HG03159 (cell line): ENCODE measurements at regions not wholly inside any gene's neighbourhood (a gene's known extent, or its start where the extent isn't known, plus 50 kb on each side); places are given as distances from the start of the nearest gene placed in this dataset.

Experiments
- ATAC-seq: cut with Tn5 transposase; IDR thresholded peaks from one replicate; pipeline ENCODE4 v1.9.1; 2021; ENCODE audit warnings: mild to moderate bottlenecking, moderate library complexity; ENCODE audit not compliant: unreplicated experiment

GRCh38 chr6:121020656-121021055 lies 313.6 kb downstream of the TBC1D32 start:
- ATAC-seq: no peak

GRCh38 chr6:121008553-121008952 lies 325.7 kb downstream of the TBC1D32 start:
- ATAC-seq: no peak

DNA sequence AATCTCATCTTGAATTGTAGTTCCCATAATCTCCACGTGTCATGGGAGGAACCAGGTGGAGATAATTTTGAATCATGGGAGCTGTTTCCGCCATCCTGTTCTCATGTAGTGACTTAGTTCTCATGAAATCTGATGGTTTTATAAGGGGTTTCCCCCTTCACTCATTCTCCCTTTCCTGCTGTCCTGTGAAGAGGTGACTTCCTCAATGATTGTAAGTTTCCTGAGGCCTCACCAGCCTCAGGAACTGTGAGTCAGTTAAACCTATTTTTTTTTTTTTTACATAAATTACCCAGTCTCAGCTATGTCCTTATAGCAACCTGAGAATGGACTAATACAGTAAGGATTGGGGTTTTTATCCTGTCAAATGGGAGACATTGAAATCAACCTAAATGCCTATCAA lies 328.3 kb downstream of the TBC1D32 start:
- no peak for ATAC-seq

DNA sequence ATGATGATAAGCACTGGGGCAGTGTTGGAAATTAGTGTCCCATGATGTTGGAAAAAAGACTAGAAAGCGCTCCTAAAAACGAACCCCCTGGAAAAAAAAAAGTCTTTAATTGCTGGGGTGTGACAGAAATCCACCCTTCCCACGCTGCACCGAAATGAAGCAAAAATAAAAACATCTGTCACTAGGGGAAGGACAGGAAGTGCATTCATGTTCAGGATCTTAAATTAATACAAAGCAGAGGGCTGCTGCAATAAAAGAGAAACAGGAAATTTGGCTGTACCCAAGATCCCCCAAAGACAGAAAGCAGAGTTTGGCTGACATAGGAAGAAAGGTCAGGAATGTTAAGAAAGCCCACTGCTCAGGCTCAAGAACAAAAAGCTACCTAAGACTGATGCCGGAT lies 333.9 kb downstream of the TBC1D32 start:
- no peak for ATAC-seq

GRCh38 chr6:120996340-120996739 lies 337.9 kb downstream of the TBC1D32 start:
- ATAC-seq: no peak

DNA sequence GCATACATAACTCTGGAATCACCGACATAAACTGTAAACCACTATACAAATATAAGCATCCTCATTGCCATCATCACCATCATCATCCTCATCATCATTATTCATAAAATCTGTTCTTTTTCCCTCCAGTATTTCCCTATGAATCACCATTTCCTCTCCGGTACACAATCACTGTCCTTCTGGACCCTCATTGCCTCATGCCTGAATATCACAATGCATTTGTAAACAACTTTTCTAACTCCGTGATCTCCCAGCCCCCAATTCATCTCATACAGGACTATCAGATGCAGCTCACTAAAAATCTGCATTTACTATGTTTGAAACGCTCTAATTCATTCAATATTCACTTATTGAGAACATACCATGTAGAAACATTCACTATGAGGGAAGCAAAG lies 339.7 kb downstream of the TBC1D32 start:
- no peak for ATAC-seq

GRCh38 chr6:120993929-120994572 lies 340.2 kb downstream of the TBC1D32 start:
- ATAC-seq: no peak

- ATAC-seq: no peak
Observed at GRCh38 chr6:120992257-120992656, 342.0 kb downstream of the TBC1D32 start.

DNA sequence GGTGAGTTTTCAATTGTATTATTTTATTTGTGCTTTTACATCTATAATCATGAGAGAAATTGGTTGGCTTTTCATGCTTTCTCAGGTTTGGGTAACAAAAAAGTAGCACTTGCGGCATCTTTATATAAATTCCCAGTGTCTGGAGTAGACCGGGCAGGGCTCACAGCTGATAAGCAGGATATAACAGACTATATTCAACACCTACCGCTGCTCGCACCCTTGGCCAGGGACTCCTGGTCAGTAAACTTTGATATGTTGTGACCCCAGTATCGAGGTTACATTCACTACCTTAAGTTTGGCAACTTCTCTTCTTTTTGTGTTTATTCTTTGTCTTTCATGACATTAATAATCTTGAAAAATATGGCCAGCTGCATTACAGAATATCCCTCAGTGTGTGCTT lies 343.4 kb downstream of the TBC1D32 start:
- no peak for ATAC-seq

GRCh38 chr6:120981835-120982234 lies 352.4 kb downstream of the TBC1D32 start:
- ATAC-seq: no peak

DNA sequence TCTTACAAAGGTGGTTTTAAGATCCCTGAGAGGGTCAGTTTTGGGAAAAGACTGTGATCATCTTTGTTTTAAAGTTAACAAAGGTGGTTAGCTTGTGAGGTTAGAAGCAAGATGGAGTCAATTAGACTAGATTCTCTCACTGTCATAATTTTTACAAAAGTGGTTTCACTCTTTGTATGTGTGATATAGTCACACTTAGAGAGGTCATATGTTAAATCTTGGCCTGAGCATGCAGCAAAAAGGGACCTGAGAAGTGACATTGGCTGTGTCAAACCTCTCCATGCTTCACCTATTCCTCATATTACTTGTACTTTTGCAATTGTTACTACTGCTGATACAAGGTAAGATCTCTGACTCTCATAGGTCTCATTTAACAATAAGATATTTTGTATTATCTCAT lies 368.0 kb downstream of the TBC1D32 start:
- peak; percentile 53 for ATAC-seq

DNA sequence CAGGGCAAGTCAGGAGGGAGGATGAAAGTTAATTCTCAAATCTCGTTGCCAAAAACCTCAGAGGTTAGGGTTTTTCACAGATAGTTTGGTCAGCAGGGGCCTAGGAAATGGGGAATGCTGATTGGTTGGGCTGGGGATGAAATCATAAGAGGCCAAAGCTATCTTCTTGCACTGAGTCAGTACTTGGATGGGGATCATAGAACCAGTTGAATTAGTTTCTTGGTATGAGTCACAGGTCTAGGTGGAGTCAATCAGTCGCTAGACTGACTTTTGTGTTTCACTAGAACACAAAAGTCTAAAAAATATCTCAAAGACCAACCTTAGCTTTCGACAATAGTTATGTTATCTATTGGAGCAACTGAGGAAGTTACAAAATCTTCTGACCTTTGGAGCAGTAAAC lies 368.5 kb downstream of the TBC1D32 start:
- ATAC-seq: peak; percentile 62

DNA sequence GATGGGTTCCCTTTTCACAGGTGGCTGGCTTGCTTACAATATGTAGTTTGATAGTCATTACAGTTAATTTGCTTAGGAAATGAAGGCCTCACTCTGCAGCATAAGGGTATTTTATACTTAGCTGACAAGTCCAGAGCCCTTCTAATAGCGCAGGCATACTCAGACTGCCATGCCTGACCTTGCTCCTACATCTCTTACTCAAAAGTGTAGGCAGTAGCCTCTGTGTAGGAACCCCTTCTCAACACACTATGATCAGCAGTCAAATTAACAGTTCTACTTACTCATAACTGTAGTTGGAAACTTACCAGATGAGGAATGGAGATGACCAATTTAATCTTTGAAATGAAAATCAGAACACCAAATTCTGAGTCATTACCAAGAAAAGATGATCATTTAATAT lies 373.5 kb downstream of the TBC1D32 start:
- ATAC-seq: no peak

GRCh38 chr6:120954111-120954510 lies 380.2 kb downstream of the TBC1D32 start:
- no peak for ATAC-seq

DNA sequence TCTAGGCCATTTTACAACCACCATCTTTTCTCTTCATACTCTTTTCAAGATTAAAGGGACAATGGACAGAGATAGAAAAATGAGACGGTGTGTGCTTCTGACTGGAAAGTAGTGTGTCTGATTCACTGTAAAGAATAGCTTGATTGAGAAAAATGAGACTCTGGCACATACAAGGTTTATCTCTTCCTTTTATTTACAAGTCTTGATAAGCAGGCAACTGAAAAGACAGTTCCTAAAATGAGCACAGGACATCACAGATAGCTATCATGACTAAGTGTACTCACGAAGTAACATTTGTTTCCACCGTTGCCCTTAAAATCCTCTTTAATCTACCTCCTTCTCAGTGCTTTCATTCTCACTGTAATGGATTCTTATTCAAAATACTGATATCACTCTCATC lies 383.0 kb downstream of the TBC1D32 start:
- no peak for ATAC-seq

DNA sequence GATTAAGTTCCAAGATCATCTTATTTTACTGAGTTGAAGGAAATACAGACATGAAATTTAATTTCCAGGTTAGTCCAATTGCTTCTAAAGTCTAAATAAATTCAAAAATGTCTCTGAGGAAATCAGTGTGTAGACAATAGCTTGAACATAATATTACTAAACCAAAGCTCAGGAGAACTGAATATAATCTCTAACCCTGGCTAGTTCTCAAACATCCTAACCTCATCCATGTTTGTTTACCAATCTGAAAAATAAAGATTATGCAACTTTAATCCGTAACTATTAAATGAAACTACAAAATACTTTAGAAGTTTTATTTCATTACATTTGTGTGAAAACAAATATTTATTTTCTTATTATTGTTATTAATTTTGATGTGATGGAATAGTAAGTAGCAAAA lies 387.2 kb downstream of the TBC1D32 start:
- ATAC-seq: no peak

- ATAC-seq: peak; percentile 74
Observed at GRCh38 chr6:120945905-120946594, 388.2 kb downstream of the TBC1D32 start.

DNA sequence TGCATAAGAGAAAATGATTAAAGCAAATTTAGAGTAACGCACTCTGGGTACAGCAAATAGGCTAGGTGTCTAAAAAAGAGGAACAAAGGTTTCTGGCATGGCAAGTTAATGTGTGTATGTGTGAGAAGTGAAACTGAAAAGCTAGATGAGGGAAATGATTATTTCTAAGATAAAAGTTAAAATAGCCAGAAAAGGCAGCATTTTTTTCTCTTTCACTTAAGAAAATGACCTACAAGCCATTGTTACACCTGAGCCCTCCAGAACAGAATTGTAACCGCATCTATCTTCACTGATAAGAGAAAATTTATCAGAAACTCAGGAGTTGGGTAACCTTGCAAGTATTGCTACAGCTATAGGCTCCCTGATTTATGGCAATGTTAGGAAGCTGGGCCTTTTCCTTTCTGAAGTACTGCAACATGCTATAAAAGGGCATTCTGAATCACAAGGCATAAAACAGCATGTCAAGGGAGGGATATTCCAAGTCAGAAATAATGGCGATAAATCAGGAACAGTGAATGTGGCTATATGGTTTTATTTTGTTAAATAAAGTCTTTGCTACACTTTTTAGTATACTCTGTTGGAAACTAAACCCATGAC lies 395.3 kb downstream of the TBC1D32 start:
- ATAC-seq: peak; percentile 98

DNA sequence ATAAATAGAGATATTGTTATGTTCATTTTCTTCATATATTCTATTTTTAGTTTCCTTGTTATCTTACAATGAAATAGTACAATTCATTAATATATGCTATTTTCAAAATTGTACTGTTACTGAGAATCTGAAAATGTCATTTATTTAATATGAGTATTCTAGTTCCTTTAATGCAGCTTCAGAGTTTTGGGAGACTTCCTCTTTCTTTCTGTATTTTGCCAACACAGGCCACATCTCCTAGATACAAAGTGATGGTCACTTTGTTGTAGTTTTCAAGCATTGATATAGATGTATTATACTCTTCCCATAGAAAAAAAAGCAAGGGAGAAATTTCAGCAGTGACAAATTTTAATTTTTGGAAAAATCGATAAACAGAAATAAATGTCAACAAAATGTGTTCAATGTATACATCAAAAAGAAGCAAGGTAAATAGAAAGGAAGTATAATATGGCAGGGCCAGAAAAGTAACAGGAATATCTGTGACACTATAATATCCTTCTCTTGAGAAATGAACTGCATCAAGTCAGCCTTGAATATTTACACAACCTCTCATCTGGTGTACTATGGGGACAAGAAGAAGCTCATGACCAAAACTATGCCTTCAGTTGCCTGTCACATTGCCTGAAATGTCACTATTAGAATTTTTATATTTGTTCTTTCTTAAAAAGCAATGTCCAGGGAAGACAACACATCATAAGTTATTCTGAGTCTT lies 396.0 kb downstream of the TBC1D32 start:
- ATAC-seq: peak; percentile 37

DNA sequence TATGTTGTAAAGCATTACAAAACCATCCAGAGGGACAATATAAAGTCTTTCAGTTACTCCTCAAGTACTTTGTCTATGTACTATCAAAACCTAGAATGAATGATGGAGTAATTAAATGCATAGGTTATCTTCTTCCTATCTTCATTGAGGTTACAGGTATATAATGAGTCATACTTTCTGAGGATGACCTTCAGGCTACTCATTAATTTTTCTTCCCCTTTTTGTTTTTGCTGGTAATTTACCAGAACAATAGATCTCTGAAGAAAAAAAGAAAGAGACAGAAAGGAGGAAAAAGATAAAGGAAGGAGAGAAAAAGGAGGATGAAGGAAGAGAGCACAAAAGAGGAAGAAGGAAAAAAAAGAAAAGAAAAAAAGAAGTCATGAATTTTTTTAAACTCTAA lies 398.4 kb downstream of the TBC1D32 start:
- ATAC-seq: peak; percentile 45

GRCh38 chr6:120935016-120935415 lies 399.3 kb downstream of the TBC1D32 start:
- ATAC-seq: no peak
